Kidney glomerular epithelial cell (primary cell): ENCODE measurements at regions not wholly inside any gene's neighbourhood (a gene's known extent, or its start where the extent isn't known, plus 50 kb on each side); places are given as distances from the start of the nearest gene placed in this dataset.
"Not testable (repeated sequence)": the region's sequence is repeated elsewhere in the genome, so short reads cannot be mapped to it uniquely, and the experiment has no call there.

Experiments used
- DNase-seq: peaks from one replicate; lab custom pipeline; 2025; lab: John Stamatoyannopoulos, UW

GRCh38 chr4:151459375-151459774 lies 50.4 kb downstream of the FHIP1A start:
- no peak for DNase-seq

GRCh38 chr4:151460434-151460833 lies 51.5 kb downstream of the FHIP1A start:
- no peak for DNase-seq

- no peak for DNase-seq
These were observed 53.6 kb downstream of the FHIP1A start for GRCh38 chr4:151462554-151462953.

GRCh38 chr4:151468715-151469696 lies 60.0 kb downstream of the FHIP1A start:
- no peak for DNase-seq

- no peak for DNase-seq
These were observed 61.0 kb downstream of the FHIP1A start for GRCh38 chr4:151469970-151470369.

GRCh38 chr4:151471728-151472127 lies 62.8 kb downstream of the FHIP1A start:
- no peak for DNase-seq

- DNase-seq = no peak
These were observed 63.3 kb downstream of the FHIP1A start for GRCh38 chr4:151472297-151472696.

GRCh38 chr4:151472711-151473110 lies 63.7 kb downstream of the FHIP1A start:
- no peak for DNase-seq

- no peak for DNase-seq
These were observed 64.6 kb downstream of the FHIP1A start for GRCh38 chr4:151473521-151474097.

- DNase-seq = no peak
These were observed 66.2 kb downstream of the FHIP1A start for GRCh38 chr4:151475035-151475714.

- no peak for DNase-seq
These were observed 72.8 kb downstream of the FHIP1A start for GRCh38 chr4:151481813-151482212.

GRCh38 chr4:151484396-151485102 lies 75.6 kb downstream of the FHIP1A start:
- peak; percentile 91 for DNase-seq

- DNase-seq = no peak
These were observed 76.7 kb downstream of the FHIP1A start for GRCh38 chr4:151485541-151486131.

- no peak for DNase-seq
These were observed 77.2 kb downstream of the FHIP1A start for GRCh38 chr4:151486168-151486567.

- DNase-seq = no peak
These were observed 80.0 kb downstream of the FHIP1A start for GRCh38 chr4:151488968-151489367.

GRCh38 chr4:151489462-151490203 lies 80.7 kb downstream of the FHIP1A start:
- DNase-seq = no peak

GRCh38 chr4:151495612-151496011 lies 86.6 kb downstream of the FHIP1A start:
- DNase-seq = not testable (repeated sequence)

GRCh38 chr4:151511548-151511947 lies 102.6 kb downstream of the FHIP1A start:
- not testable (repeated sequence) for DNase-seq

- DNase-seq = no peak
These were observed 108.9 kb downstream of the FHIP1A start for GRCh38 chr4:151517896-151518295.

- DNase-seq = no peak
These were observed 109.4 kb downstream of the FHIP1A start for GRCh38 chr4:151518359-151518758.
